ENCODE measurements at regions not wholly inside any gene's neighbourhood (a gene's known extent, or its start where the extent isn't known, plus 50 kb on each side); places are given as distances from the start of the nearest gene placed in this dataset.

- FAIRE-seq = no peak
- DNase-seq (ENCODE audit: low spot score) = no peak
Measured at GRCh38 chr6:164331026-164331425, 916.5 kb downstream of the QKI start.

GRCh38 chr6:164325168-164325567, 910.6 kb downstream of the QKI start:
- FAIRE-seq (no peak), DNase-seq (ENCODE audit: low spot score) (no peak)

GRCh38 chr6:164322533-164322932, 908.0 kb downstream of the QKI start:
- FAIRE-seq (no peak), DNase-seq (ENCODE audit: low spot score) (no peak)

- FAIRE-seq = no peak
Measured at GRCh38 chr6:164321297-164321696, 906.8 kb downstream of the QKI start.

GRCh38 chr6:164315376-164315775, 900.9 kb downstream of the QKI start:
- FAIRE-seq (no peak), DNase-seq (ENCODE audit: low spot score) (no peak)

More at GRCh38 chr6:164321297-164321696, 906.8 kb downstream of the QKI start:
- DNase-seq (ENCODE audit: low spot score) = no peak

GRCh38 chr6:164308339-164308738, 893.8 kb downstream of the QKI start:
- DNase-seq (ENCODE audit: low spot score) (no peak), FAIRE-seq (no peak)

- DNase-seq (ENCODE audit: low spot score) (no peak), FAIRE-seq (no peak)
Measured at GRCh38 chr6:164303102-164303964, 888.8 kb downstream of the QKI start.

GRCh38 chr6:164296411-164296810, 881.9 kb downstream of the QKI start:
- no peak for DNase-seq (ENCODE audit: low spot score)
- no peak for FAIRE-seq

GRCh38 chr6:164294047-164294784, 879.7 kb downstream of the QKI start:
- FAIRE-seq = no peak
- no peak for DNase-seq (ENCODE audit: low spot score)

GRCh38 chr6:164291224-164291623, 876.7 kb downstream of the QKI start:
- no peak for FAIRE-seq
- no peak for DNase-seq (ENCODE audit: low spot score)

GRCh38 chr6:164290101-164290500, 875.6 kb downstream of the QKI start:
- FAIRE-seq = no peak
- DNase-seq (ENCODE audit: low spot score) = no peak

- no peak for FAIRE-seq
- no peak for DNase-seq (ENCODE audit: low spot score)
Measured at GRCh38 chr6:164286011-164286410, 871.5 kb downstream of the QKI start.

- DNase-seq (ENCODE audit: low spot score) (no peak), FAIRE-seq (no peak)
Measured at GRCh38 chr6:164283574-164283973, 869.1 kb downstream of the QKI start.

GRCh38 chr6:164276211-164276610, 861.7 kb downstream of the QKI start:
- DNase-seq (ENCODE audit: low spot score) (no peak), FAIRE-seq (no peak)

GRCh38 chr6:164275773-164276172, 861.3 kb downstream of the QKI start:
- FAIRE-seq (no peak), DNase-seq (ENCODE audit: low spot score) (no peak)

GRCh38 chr6:164274493-164274892, 860.0 kb downstream of the QKI start:
- no peak for DNase-seq (ENCODE audit: low spot score)
- no peak for FAIRE-seq

- FAIRE-seq = no peak
- DNase-seq (ENCODE audit: low spot score) = no peak
Measured at GRCh38 chr6:164273491-164273890, 859.0 kb downstream of the QKI start.

- no peak for FAIRE-seq
- DNase-seq (ENCODE audit: low spot score) = no peak
Measured at GRCh38 chr6:164266851-164267250, 852.3 kb downstream of the QKI start.

GRCh38 chr6:164262348-164262747, 847.8 kb downstream of the QKI start:
- DNase-seq (ENCODE audit: low spot score) (no peak), FAIRE-seq (no peak)

- no peak for DNase-seq (ENCODE audit: low spot score)
Measured at GRCh38 chr6:164258421-164258820, 843.9 kb downstream of the QKI start.

GRCh38 chr6:164252948-164253347, 838.4 kb downstream of the QKI start:
- DNase-seq (ENCODE audit: low spot score) = no peak
- no peak for FAIRE-seq

More at GRCh38 chr6:164258421-164258820, 843.9 kb downstream of the QKI start:
- FAIRE-seq = no peak

GRCh38 chr6:164252291-164252690, 837.8 kb downstream of the QKI start:
- no peak for FAIRE-seq
- no peak for DNase-seq (ENCODE audit: low spot score)

GRCh38 chr6:164247106-164247505, 832.6 kb downstream of the QKI start:
- FAIRE-seq = no peak
- peak; percentile 20 for DNase-seq (ENCODE audit: low spot score)
